ENCODE measurements at regions not wholly inside any gene's neighbourhood (a gene's known extent, or its start where the extent isn't known, plus 50 kb on each side); places are given as distances from the start of the nearest gene placed in this dataset.
"Not testable (repeated sequence)": the region's sequence is repeated elsewhere in the genome, so short reads cannot be mapped to it uniquely, and the experiment has no call there.

DNA sequence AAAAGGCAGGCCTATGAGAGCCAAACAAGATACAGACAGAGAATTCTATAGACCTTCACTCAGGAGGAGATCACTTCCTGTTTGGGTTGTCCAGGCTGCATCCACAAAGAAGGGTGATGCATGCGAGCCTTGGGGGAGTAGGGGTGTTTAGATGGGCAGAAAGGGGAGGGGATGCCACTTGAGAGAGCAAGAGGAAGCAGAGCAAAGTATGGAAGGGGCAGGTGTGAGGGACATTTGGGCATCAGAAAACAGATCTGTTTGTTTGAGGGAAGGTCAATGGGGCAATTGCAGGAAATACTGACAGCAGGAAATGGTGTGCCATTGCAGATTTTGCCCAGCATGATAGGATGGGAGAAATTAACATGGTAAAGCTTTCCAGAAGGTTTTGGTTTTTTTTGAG, 146.4 kb upstream of the FOXN3 start:
- H3K9me3 ChIP-seq (ENCODE audit: control insufficient read depth, insufficient read depth, low read depth, low read length), result no peaks in the 10 kb centered on the region; the same call in 1 of the 2 replicates
- H3K27me3 ChIP-seq (ENCODE audit: control insufficient read depth, insufficient read depth, low read length), result no peaks in the 10 kb centered on the region
- no peak overlapping the region for H3K9ac ChIP-seq (ENCODE audit: low read length)
- no peak overlapping the region for H3K4me3 ChIP-seq (ENCODE audit: low read depth, low read length)
- H3K36me3 ChIP-seq (ENCODE audit: control insufficient read depth, insufficient read depth, low read length), result peaks cover 31% of the 10 kb centered on the region
- H3K27ac ChIP-seq (ENCODE audit: low read depth, low read length), result no peak overlapping the region
- H3K4me1 ChIP-seq (ENCODE audit: control insufficient read depth, insufficient read depth, low read length), result 0 out of 2 replicates have a peak, but pooled peaks cover 5% of the 10 kb centered on the region

DNA sequence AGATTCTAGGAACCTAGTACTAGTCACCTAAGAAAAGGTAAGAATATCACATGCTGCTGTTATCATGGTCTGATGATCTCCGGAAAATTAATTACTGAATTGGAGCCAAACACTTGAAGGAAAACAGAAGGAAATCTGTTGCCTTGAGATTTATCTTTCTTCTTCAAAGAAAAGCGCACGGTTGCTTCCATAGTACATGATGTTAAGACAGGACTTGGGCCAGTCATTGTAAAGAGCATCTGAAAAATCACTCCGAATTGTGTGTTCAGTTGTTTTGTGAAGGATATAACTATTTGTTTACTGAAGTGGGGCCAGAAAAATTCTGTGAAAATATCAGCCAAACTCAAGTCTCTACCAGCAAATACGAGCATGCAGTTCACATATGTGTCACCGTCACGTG, 134.9 kb upstream of the FOXN3 start:
- Histone ChIP-seq H3K4me1 (ENCODE audit: control insufficient read depth, insufficient read depth, low read length) (peaks cover 31% of the 10 kb centered on the region), H3K27me3 (ENCODE audit: control insufficient read depth, insufficient read depth, low read length) (no peaks in the 10 kb centered on the region), H3K4me3 (ENCODE audit: low read depth, low read length) (no peak overlapping the region), H3K9me3 (ENCODE audit: control insufficient read depth, insufficient read depth, low read depth, low read length) (no peaks in the 10 kb centered on the region), H3K9ac (ENCODE audit: low read length) (no peak overlapping the region), H3K36me3 (ENCODE audit: control insufficient read depth, insufficient read depth, low read length) (0 out of 2 replicates have a peak, but pooled peaks cover 3% of the 10 kb centered on the region), H3K27ac (ENCODE audit: low read depth, low read length) (no peak overlapping the region)

DNA sequence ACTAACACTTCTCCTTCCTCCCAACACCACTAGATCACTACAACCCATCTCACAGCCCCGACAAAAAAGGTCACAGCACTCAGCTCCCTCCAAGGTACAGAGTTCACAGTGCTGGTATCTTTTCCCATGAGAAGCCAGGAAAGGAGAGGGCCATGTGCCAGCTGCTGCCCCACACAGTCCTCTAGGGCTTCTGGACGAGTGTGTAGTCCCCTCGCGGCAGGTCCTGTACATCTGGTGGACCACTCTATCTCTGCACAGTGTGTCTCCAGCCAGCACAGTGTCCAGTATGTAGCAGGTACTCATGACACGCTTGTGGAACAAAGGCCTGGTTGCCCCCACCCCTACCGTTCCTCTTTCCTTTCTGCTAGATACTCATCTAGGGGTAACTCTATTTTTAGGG, 134.4 kb upstream of the FOXN3 start:
- Histone ChIP-seq H3K4me1 (ENCODE audit: control insufficient read depth, insufficient read depth, low read length) (peaks cover 31% of the 10 kb centered on the region), H3K4me3 (ENCODE audit: low read depth, low read length) (no peak overlapping the region), H3K9me3 (ENCODE audit: control insufficient read depth, insufficient read depth, low read depth, low read length) (no peaks in the 10 kb centered on the region), H3K27me3 (ENCODE audit: control insufficient read depth, insufficient read depth, low read length) (no peaks in the 10 kb centered on the region), H3K9ac (ENCODE audit: low read length) (no peak overlapping the region), H3K36me3 (ENCODE audit: control insufficient read depth, insufficient read depth, low read length) (0 out of 2 replicates have a peak, but pooled peaks cover 3% of the 10 kb centered on the region), H3K27ac (ENCODE audit: low read depth, low read length) (no peak overlapping the region)

DNA sequence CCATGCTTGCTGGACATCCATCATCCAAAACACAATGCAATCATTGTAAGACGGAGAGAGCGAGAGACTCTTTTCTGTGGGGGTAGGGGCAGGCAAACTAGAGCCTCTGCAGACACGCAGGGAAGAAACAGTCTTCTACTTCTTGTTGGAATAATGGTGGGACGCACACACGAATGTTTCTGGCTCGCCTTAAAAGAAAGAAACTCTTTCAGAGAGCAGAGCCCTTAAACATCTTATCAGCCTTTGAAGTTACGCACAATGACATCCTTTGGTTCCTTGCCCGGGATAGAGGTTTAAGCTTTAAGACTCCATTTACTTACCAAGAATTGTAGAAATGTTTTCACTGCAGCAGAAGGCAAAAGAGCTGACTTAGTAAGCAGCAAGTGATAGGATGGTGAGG, 133.8 kb upstream of the FOXN3 start:
- Histone ChIP-seq H3K4me3 (ENCODE audit: low read depth, low read length) (no peak overlapping the region), H3K27me3 (ENCODE audit: control insufficient read depth, insufficient read depth, low read length) (no peaks in the 10 kb centered on the region), H3K27ac (ENCODE audit: low read depth, low read length) (no peak overlapping the region), H3K4me1 (ENCODE audit: control insufficient read depth, insufficient read depth, low read length) (peaks cover 33% of the 10 kb centered on the region), H3K9ac (ENCODE audit: low read length) (no peak overlapping the region), H3K9me3 (ENCODE audit: control insufficient read depth, insufficient read depth, low read depth, low read length) (no peaks in the 10 kb centered on the region), H3K36me3 (ENCODE audit: control insufficient read depth, insufficient read depth, low read length) (0 out of 2 replicates have a peak, but pooled peaks cover 3% of the 10 kb centered on the region)

DNA sequence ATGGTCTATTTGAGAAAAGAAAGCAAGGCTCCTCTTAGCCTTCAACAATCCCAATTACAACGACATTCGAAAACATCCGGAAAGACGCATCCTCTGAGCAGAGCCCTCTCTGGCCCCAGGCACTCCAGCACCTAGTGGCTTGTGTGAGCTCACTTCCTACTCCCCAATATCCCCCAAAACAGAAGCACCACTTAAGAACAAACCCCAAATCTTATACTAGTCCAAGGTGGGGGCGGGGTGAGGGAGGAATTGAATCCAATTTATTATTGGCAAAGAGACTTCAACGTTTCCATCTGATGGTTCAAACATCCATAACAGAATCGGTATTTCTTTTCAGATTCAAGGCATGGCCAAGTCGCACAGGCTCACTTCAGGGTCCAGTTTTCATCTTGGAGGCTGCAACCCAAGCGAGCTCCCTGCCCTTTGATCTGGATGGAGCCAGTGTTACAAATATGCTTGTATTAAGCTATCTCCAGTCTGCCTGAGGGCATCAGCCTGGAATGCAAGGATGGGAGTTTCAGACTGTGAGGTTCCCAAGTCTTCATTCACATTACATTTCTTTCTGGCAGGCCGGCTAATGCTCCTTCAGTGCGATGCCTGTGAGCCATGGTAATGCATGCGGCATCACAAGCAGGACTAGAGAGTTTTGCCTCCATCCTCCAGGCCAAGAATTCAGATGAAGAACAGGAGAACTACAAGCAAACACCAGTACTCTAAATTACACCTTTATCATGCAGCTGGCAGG, 132.5 kb upstream of the FOXN3 start:
- H3K9ac ChIP-seq (ENCODE audit: low read length), result no peak overlapping the region
- H3K4me3 ChIP-seq (ENCODE audit: low read depth, low read length), result no peak overlapping the region
- no peaks in the 10 kb centered on the region for H3K27me3 ChIP-seq (ENCODE audit: control insufficient read depth, insufficient read depth, low read length)
- peaks cover 39% of the 10 kb centered on the region for H3K4me1 ChIP-seq (ENCODE audit: control insufficient read depth, insufficient read depth, low read length)
- H3K27ac ChIP-seq (ENCODE audit: low read depth, low read length), result no peak overlapping the region
- 0 out of 2 replicates have a peak, but pooled peaks cover 3% of the 10 kb centered on the region for H3K36me3 ChIP-seq (ENCODE audit: control insufficient read depth, insufficient read depth, low read length)
- H3K9me3 ChIP-seq (ENCODE audit: control insufficient read depth, insufficient read depth, low read depth, low read length), result no peaks in the 10 kb centered on the region

DNA sequence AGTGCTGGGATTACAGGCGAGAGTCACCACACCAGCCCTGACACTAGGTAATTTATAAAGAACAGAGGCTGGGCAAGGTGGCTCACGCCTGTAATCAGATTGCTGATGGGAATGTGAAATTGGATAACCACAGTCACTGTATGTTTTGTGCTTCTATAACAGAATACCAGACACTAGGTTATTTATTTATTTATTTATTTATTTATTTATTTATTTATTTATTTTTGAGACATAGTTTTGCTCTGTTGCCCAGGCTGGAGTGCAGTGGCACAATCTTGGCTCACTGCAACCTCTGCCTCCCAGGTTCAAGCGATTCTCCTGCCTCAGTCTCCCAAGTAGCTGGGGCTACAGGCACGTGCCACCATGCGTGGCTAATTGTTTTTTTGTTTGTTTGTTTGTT, 130.0 kb upstream of the FOXN3 start:
- peaks cover 51% of the 10 kb centered on the region for H3K4me1 ChIP-seq (ENCODE audit: control insufficient read depth, insufficient read depth, low read length)

DNA sequence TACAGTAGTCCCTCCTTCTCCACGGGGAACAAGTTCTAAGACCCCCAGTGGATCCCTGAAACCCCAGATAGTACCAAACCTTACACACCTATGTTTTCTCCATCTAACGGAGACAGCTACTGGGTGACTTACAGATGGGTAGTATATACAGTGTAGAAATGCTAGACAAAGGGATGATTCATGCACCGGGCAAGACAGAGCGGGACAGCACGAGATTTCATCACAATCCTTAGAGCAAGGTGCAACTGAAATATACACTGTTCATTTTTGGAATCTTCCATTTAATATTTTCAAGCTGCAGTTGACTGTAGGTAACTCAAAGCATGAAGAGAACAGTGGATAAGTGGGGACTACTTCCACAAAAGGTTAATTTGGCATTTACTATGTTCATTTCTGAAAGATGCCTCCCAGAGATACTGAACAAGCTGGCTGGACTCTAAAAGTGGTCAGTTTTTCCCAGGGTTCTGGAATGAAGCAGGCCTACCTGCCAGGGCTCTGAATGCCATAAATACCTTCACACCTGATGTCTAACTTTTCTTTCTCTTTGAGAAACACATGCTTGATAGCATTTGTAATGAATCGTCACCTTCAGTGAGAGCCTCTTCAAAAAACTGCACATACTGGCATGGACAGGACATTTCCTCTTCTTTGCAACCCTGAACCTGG, 127.7 kb upstream of the FOXN3 start:
- H3K36me3 ChIP-seq (ENCODE audit: control insufficient read depth, insufficient read depth, low read length), result no peaks in the 10 kb centered on the region
- no peak overlapping the region for H3K4me3 ChIP-seq (ENCODE audit: low read depth, low read length)
- peaks cover 34% of the 10 kb centered on the region for H3K4me1 ChIP-seq (ENCODE audit: control insufficient read depth, insufficient read depth, low read length)

More for the DNA sequence above, 130.0 kb upstream of the FOXN3 start:
- H3K27ac ChIP-seq (ENCODE audit: low read depth, low read length); H3K4me3 ChIP-seq (ENCODE audit: low read depth, low read length); H3K9ac ChIP-seq (ENCODE audit: low read length); H3K27me3 ChIP-seq (ENCODE audit: control insufficient read depth, insufficient read depth, low read length); H3K36me3 ChIP-seq (ENCODE audit: control insufficient read depth, insufficient read depth, low read length); H3K9me3 ChIP-seq (ENCODE audit: control insufficient read depth, insufficient read depth, low read depth, low read length): not testable (repeated sequence)

DNA sequence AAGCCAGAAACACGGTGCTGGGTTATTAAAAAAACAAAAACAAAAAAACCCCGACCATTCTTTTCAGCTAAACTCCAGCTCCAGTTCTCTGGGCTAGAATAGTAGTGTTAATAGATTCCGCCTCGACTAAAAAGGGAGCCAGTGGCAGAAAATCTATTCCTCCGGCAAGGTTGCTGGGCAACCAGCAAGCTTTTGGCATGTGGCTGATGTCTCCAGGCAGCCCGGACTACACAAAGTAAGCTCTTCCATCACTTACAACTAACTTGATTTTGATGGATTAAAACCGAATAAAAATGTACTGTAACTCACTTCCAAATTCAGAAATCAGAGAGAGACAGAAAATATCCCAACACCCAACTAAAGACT, 126.4 kb upstream of the FOXN3 start:
- H3K9me3 ChIP-seq (ENCODE audit: control insufficient read depth, insufficient read depth, low read depth, low read length), result no peaks in the 10 kb centered on the region
- H3K27ac ChIP-seq (ENCODE audit: low read depth, low read length), result no peak overlapping the region
- H3K4me3 ChIP-seq (ENCODE audit: low read depth, low read length), result no peak overlapping the region
- peaks cover 26% of the 10 kb centered on the region for H3K4me1 ChIP-seq (ENCODE audit: control insufficient read depth, insufficient read depth, low read length)
- no peaks in the 10 kb centered on the region for H3K36me3 ChIP-seq (ENCODE audit: control insufficient read depth, insufficient read depth, low read length)
- H3K27me3 ChIP-seq (ENCODE audit: control insufficient read depth, insufficient read depth, low read length), result no peaks in the 10 kb centered on the region
- no peak overlapping the region for H3K9ac ChIP-seq (ENCODE audit: low read length)

More for the DNA sequence above, 127.7 kb upstream of the FOXN3 start:
- no peak overlapping the region for H3K27ac ChIP-seq (ENCODE audit: low read depth, low read length)
- no peaks in the 10 kb centered on the region for H3K27me3 ChIP-seq (ENCODE audit: control insufficient read depth, insufficient read depth, low read length)
- H3K9me3 ChIP-seq (ENCODE audit: control insufficient read depth, insufficient read depth, low read depth, low read length), result no peaks in the 10 kb centered on the region
- no peak overlapping the region for H3K9ac ChIP-seq (ENCODE audit: low read length)

DNA sequence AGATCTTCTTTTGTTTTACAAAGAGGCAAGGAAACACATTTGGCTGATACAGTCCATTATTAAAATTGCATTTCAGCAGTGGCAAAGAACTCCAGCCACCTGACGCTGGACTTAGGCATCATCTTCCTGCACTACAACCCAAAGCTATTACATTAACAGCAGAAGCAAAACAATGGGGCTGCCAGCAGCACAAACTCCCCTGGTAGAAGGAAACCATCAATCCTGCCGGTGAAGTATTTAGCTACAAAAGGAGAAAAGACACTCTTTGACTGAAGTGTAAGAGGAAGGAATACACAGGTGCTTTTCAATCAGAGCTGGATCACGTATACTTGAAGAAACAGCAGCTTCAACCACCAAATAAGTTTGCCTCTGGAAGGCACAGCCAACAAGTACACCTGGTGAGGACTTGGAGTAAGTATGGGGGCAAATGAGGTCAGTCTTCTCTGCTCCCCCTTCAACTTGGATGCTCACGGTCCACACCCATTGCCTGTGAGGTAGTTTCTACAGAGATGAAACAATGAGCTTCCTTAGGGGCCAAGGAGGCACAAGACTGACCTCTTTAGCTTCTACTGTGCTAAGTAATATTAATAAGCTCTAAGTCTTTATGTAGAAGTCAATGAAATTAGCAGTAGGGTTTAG, 125.9 kb upstream of the FOXN3 start:
- H3K36me3 ChIP-seq (ENCODE audit: control insufficient read depth, insufficient read depth, low read length), result no peaks in the 10 kb centered on the region
- H3K9ac ChIP-seq (ENCODE audit: low read length), result no peak overlapping the region
- H3K9me3 ChIP-seq (ENCODE audit: control insufficient read depth, insufficient read depth, low read depth, low read length), result no peaks in the 10 kb centered on the region
- H3K27ac ChIP-seq (ENCODE audit: low read depth, low read length), result no peak overlapping the region
- no peaks in the 10 kb centered on the region for H3K27me3 ChIP-seq (ENCODE audit: control insufficient read depth, insufficient read depth, low read length)
- H3K4me1 ChIP-seq (ENCODE audit: control insufficient read depth, insufficient read depth, low read length), result peaks cover 30% of the 10 kb centered on the region
- H3K4me3 ChIP-seq (ENCODE audit: low read depth, low read length), result no peak overlapping the region

DNA sequence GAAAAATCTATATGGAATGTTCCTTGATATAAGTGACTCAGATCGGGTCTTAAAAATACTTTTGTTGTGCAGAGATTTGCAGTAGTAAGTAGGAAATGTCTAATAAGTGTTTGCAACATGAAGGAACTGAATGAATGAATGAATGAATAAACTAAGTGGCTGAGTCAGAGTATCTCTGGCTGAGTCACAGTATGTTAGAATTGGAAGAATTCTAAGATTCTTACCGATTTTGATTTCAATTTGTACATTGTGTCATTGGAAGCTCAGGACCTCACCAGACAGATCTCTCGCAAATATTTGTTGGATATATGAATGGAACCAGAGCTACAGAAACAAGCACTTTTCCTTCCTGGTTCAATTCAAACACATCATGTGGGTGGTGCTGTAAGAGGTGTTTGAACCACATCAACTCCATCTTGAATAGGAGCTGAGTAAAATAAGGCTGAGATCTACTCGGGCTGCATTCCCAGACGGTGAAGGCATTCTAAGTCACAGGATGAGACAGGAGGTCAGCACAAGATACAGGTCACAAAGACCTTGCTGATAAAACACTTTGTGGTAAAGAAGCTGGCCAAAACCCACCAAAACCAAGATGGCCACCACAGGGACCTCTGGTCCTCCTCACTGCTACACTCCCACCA, 123.9 kb upstream of the FOXN3 start:
- no peaks in the 10 kb centered on the region for H3K9me3 ChIP-seq (ENCODE audit: control insufficient read depth, insufficient read depth, low read depth, low read length)
- H3K27me3 ChIP-seq (ENCODE audit: control insufficient read depth, insufficient read depth, low read length), result no peaks in the 10 kb centered on the region
- H3K4me1 ChIP-seq (ENCODE audit: control insufficient read depth, insufficient read depth, low read length), result peaks cover 29% of the 10 kb centered on the region
- H3K36me3 ChIP-seq (ENCODE audit: control insufficient read depth, insufficient read depth, low read length), result no peaks in the 10 kb centered on the region
- no peak overlapping the region; the same call in 1 of the 2 replicates for H3K27ac ChIP-seq (ENCODE audit: low read depth, low read length)
- H3K4me3 ChIP-seq (ENCODE audit: low read depth, low read length), result no peak overlapping the region
- H3K9ac ChIP-seq (ENCODE audit: low read length), result no peak overlapping the region

Measured in HUES6 (cell line).